Panc1 (cell line): ENCODE measurements at regions not wholly inside any gene's neighbourhood (a gene's known extent, or its start where the extent isn't known, plus 50 kb on each side); places are given as distances from the start of the nearest gene placed in this dataset.

Source experiments
- ATAC-seq: fragments of 200-7000 bp; cut with Tn5 transposase; 2 replicates; pipeline ENCODE4 v1.9.1; 2020; ENCODE audit warnings: mild to moderate bottlenecking, moderate library complexity
- BruUV-seq: library from RNA; stranded (reverse); fragments of 400-500 nt; replicated peaks from 2 replicates; lab custom pipeline; 2021; lab: Mats Ljungman, UMichigan
- CTCF ChIA-PET: fragments of 300-600 bp; sonication (Branson Sonifier 250); formaldehyde crosslinking; loops from one replicate; lab custom pipeline; 2022; ENCODE audit warnings: antibody characterized with exemption; lab: Charles Lee
- POLR2A ChIA-PET: fragments of 300-600 bp; sonication (Branson Sonifier 250); formaldehyde crosslinking; loops from one replicate; lab custom pipeline; 2022; ENCODE audit warnings: antibody characterized with exemption; lab: Charles Lee
- DNase-seq: peaks from one replicate; pipeline ENCODE4 v3.0.0-alpha.2; 2010; ENCODE audit warnings: low read depth, low spot score
- H3K27ac ChIP-seq: 2 replicates; pipeline ENCODE4 v1.5.1; 2011; ENCODE audit warnings: mild to moderate bottlenecking, low read length, inconsistent platforms
- H3K27me3 ChIP-seq: fragments of 200-500 bp; sonication (Bioruptor generic); 2 replicates; pipeline ENCODE4 v1.6.0; 2014; ENCODE audit warnings: low read length, inconsistent platforms; ENCODE audit not compliant: control insufficient read depth, insufficient read depth
- H3K36me3 ChIP-seq: fragments of 200-500 bp; sonication (Bioruptor generic); 2 replicates; pipeline ENCODE4 v1.5.1; 2014; ENCODE audit warnings: inconsistent platforms, mild to moderate bottlenecking, low read length, moderate library complexity; ENCODE audit not compliant: control insufficient read depth, insufficient read depth
- H3K4me1 ChIP-seq: 2 replicates; pipeline ENCODE4 v1.5.1; 2011; ENCODE audit warnings: inconsistent platforms, mild to moderate bottlenecking, low read length, moderate library complexity; ENCODE audit not compliant: control insufficient read depth, insufficient read depth
- H3K4me3 ChIP-seq, 2 experiments: 2 replicates each; pipeline ENCODE4 v1.5.1; 2011 to 2012; ENCODE audit warnings: low read depth in 2 of 2, low read length in 2 of 2, mild to moderate bottlenecking in 2 of 2, inconsistent platforms in 1 of 2, moderate library complexity in 1 of 2
- H3K9me3 ChIP-seq: fragments of 200-500 bp; sonication (Bioruptor generic); 2 replicates; pipeline ENCODE4 v1.5.1; 2014; ENCODE audit warnings: low read depth, mild to moderate bottlenecking, inconsistent platforms, low read length, moderate library complexity; ENCODE audit not compliant: control insufficient read depth, insufficient read depth
- CTCF ChIP-seq: fragments of 450-650 bp; IDR thresholded peaks from 2 replicates; pipeline ENCODE4 v1.5.1; 2017; ENCODE audit warnings: mild to moderate bottlenecking
- POLR2AphosphoS5 ChIP-seq: IDR thresholded peaks from 2 replicates; pipeline ENCODE4 v1.6.1; 2012; ENCODE audit warnings: mild to moderate bottlenecking, low read depth, low read length, moderate library complexity
- SIN3A ChIP-seq: IDR thresholded peaks from 2 replicates; pipeline ENCODE4 v1.6.1; 2012; ENCODE audit warnings: low read depth, mild to moderate bottlenecking, low read length, moderate library complexity, borderline replicate concordance; ENCODE audit not compliant: insufficient read depth
- TCF7L2 ChIP-seq: IDR thresholded peaks from 2 replicates; pipeline ENCODE4 v1.6.1; 2011; ENCODE audit warnings: mild to moderate bottlenecking, low read depth, low read length, inconsistent platforms
- in situ Hi-C: cut with HindIII; loops from 2 replicates; pipeline ENCODE4 v1.10.0; 2016; ENCODE audit warnings: low sequenced_read_pairs, low pct_unique_long_range_greater_than_20kb
- intact Hi-C: fragments of 100-400 bp; cut with micrococcal nuclease; formaldehyde crosslinking; loops from one replicate; pipeline ENCODE4 v1.10.0; 2022; ENCODE audit not compliant: unreplicated experiment
- TF ChIP-seq, protein P1 (sequence below), 2 experiments: IDR thresholded peaks; 2 replicates each; pipeline ENCODE4 v1.6.1; 2011 to 2012; ENCODE audit warnings: low read depth in 2 of 2, control low read depth in 1 of 2, low read length in 1 of 2, mild to moderate bottlenecking in 1 of 2, moderate library complexity in 1 of 2; ENCODE audit not compliant: insufficient read depth in 1 of 2

GRCh38 chr12:90827567-90827966, 127.4 kb downstream of the CCER1 start:
- ChIA-PET CTCF (no interaction called here), POLR2A (no interaction called here)
- Histone ChIP-seq H3K4me1 (no peaks in the 10 kb centered on the region), H3K36me3 (no peaks in the 10 kb centered on the region), H3K27me3 (no peaks in the 10 kb centered on the region), H3K9me3 (no peaks in the 10 kb centered on the region), H3K4me3 (no peak overlapping the region), H3K27ac (no peak overlapping the region)
- in situ Hi-C loops (no loop called here), intact Hi-C loops (no loop called here)
- ATAC-seq (no peak), DNase-seq (no peak)
- BruUV-seq: no TSS peak
- TF ChIP-seq, protein P1, sequence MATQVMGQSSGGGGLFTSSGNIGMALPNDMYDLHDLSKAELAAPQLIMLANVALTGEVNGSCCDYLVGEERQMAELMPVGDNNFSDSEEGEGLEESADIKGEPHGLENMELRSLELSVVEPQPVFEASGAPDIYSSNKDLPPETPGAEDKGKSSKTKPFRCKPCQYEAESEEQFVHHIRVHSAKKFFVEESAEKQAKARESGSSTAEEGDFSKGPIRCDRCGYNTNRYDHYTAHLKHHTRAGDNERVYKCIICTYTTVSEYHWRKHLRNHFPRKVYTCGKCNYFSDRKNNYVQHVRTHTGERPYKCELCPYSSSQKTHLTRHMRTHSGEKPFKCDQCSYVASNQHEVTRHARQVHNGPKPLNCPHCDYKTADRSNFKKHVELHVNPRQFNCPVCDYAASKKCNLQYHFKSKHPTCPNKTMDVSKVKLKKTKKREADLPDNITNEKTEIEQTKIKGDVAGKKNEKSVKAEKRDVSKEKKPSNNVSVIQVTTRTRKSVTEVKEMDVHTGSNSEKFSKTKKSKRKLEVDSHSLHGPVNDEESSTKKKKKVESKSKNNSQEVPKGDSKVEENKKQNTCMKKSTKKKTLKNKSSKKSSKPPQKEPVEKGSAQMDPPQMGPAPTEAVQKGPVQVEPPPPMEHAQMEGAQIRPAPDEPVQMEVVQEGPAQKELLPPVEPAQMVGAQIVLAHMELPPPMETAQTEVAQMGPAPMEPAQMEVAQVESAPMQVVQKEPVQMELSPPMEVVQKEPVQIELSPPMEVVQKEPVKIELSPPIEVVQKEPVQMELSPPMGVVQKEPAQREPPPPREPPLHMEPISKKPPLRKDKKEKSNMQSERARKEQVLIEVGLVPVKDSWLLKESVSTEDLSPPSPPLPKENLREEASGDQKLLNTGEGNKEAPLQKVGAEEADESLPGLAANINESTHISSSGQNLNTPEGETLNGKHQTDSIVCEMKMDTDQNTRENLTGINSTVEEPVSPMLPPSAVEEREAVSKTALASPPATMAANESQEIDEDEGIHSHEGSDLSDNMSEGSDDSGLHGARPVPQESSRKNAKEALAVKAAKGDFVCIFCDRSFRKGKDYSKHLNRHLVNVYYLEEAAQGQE (IDR thresholded peaks at IDR 0.05; ENCODE audit: insufficient read depth in 1 of 2, low read depth in 2 of 2, low read length in 1 of 2): no peak
- no peak for TF ChIP-seq POLR2AphosphoS5
- no peak for TF ChIP-seq TCF7L2
- no peak for TF ChIP-seq SIN3A
- TF ChIP-seq CTCF: no peak

DNA sequence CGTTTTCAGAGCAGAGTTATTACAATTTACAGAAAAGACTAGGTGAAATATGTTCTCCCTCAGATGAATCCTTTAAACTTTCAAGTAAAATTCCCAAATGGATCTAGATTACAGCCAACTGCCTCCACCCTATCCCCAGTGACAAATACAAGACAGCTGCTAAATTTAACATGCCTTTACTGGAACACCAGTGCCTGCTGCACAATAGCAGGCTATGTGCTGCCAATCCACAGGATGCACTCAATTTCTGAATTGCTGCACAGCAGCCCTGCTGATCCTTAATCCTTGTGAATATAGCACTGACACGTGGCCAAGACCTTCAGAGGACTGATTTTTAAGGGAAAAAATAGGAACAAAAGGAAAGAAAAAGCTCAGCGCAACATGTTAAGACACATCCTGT, 128.9 kb downstream of the CCER1 start:
- intact Hi-C loops: no loop called here
- in situ Hi-C loops: no loop called here
- no peaks in the 10 kb centered on the region for H3K36me3 ChIP-seq
- BruUV-seq: no TSS peak
- no peaks in the 10 kb centered on the region for H3K9me3 ChIP-seq
- H3K27me3 ChIP-seq: no peaks in the 10 kb centered on the region
- TF ChIP-seq, protein P1 (IDR thresholded peaks at IDR 0.05; ENCODE audit: insufficient read depth in 1 of 2, low read depth in 2 of 2, low read length in 1 of 2): no peak
- TF ChIP-seq SIN3A (no peak), POLR2AphosphoS5 (no peak), TCF7L2 (no peak), CTCF (no peak)
- H3K4me1 ChIP-seq: no peaks in the 10 kb centered on the region
- ATAC-seq: no peak
- POLR2A ChIA-PET: interaction anchor here (0.7 kb wide), 1 partner anchor 390 kb away, joined by 4 read pairs; no protein-coding TSS in a partner anchor
- H3K27ac ChIP-seq: no peak overlapping the region
- CTCF ChIA-PET: no interaction called here
- no peak for DNase-seq
- no peak overlapping the region for H3K4me3 ChIP-seq
